HCT116 (cell line): ENCODE measurements at regions not wholly inside any gene's neighbourhood (a gene's known extent, or its start where the extent isn't known, plus 50 kb on each side); places are given as distances from the start of the nearest gene placed in this dataset.

Source experiments
- ATAC-seq: fragments of 200-7000 bp; cut with Tn5 transposase; 2 replicates; pipeline ENCODE4 v1.9.1; 2020; ENCODE audit warnings: mild to moderate bottlenecking, moderate library complexity
- BruUV-seq: library from RNA; stranded (reverse); fragments of 400-500 nt; replicated peaks from 2 replicates; lab custom pipeline; 2021; lab: Mats Ljungman, UMichigan
- CTCF ChIA-PET: fragments of 300-600 bp; sonication (Branson Sonifier 250); formaldehyde crosslinking; loops from one replicate; lab custom pipeline; 2021; ENCODE audit warnings: antibody characterized with exemption; lab: Charles Lee
- POLR2A ChIA-PET: fragments of 300-600, 350-600 bp; sonication (Branson Sonifier 250); formaldehyde crosslinking; loops from one replicate; lab custom pipeline; 2021; ENCODE audit warnings: antibody characterized with exemption; lab: Charles Lee
- RAD21 ChIA-PET, 2 experiments: fragments of 300-600 bp; sonication (Branson Sonifier 250); formaldehyde crosslinking; loops; one replicate each; lab custom pipeline; 2023; ENCODE audit warnings: low total read pairs in 2 of 2; ENCODE audit not compliant: uncharacterized antibody in 2 of 2, unreplicated experiment in 2 of 2, low non-redundant PET in 1 of 2; lab: Charles Lee
- DNase-seq: peaks from one replicate; pipeline ENCODE4 v3.0.0-alpha.2; 2010; ENCODE audit warnings: low read depth, low spot score
- H2AFZ ChIP-seq: fragments of 200-600 bp; shearing (Covaris generic), sonication (generic); 2 replicates; pipeline ENCODE4 v1.6.1; 2017; ENCODE audit warnings: low read depth, mixed run types, mixed read lengths, antibody characterized with exemption, low read length; ENCODE audit not compliant: poor library complexity, severe bottlenecking
- H3K27ac ChIP-seq: 2 replicates; pipeline ENCODE4 v1.5.1; 2012; ENCODE audit warnings: low read depth, low read length
- H3K27me3 ChIP-seq: fragments of 200-600 bp; sonication (generic); 2 replicates; pipeline ENCODE4 v1.6.1; 2016; ENCODE audit warnings: mixed run types, low read length, mixed read lengths; ENCODE audit not compliant: insufficient read depth
- H3K36me3 ChIP-seq, 2 experiments: fragments of 200-500 bp in 1 of 2; fragments of 200-600 bp in 1 of 2; sonication (Bioruptor generic) in 1 of 2; sonication (generic) in 1 of 2; 2 replicates each; pipeline versions ENCODE4 v1.5.1 to v1.6.1; 2014 to 2016; ENCODE audit warnings: low read length in 2 of 2, inconsistent platforms in 1 of 2, mixed read lengths in 1 of 2, mixed run types in 1 of 2; ENCODE audit not compliant: insufficient read depth in 2 of 2, control insufficient read depth in 1 of 2
- H3K4me1 ChIP-seq, 2 experiments: fragments of 200-600 bp in 1 of 2; sonication (generic) in 1 of 2; 2 replicates each; pipeline versions ENCODE4 v1.5.1 to v1.6.1; 2012 to 2017; ENCODE audit warnings: low read length in 2 of 2, inconsistent platforms in 1 of 2, mild to moderate bottlenecking in 1 of 2, mixed read lengths in 1 of 2, mixed run types in 1 of 2, moderate library complexity in 1 of 2; ENCODE audit not compliant: insufficient read depth in 2 of 2, control insufficient read depth in 1 of 2
- H3K4me2 ChIP-seq: fragments of 200-600 bp; sonication (generic); 2 replicates; pipeline ENCODE4 v1.6.1; 2017; ENCODE audit warnings: mixed run types, low read length, mixed read lengths
- H3K4me3 ChIP-seq, 2 experiments: fragments of 200-600 bp in 1 of 2; sonication (generic) in 1 of 2; replicated peaks in 1 of 2; 2 replicates each; pipeline ENCODE4 v1.5.1; 2011 to 2016; ENCODE audit warnings: low read length in 2 of 2, control low read depth in 1 of 2, low read depth in 1 of 2, mild to moderate bottlenecking in 1 of 2, mixed read lengths in 1 of 2, mixed run types in 1 of 2
- H3K79me2 ChIP-seq: fragments of 200-600 bp; sonication (generic); 2 replicates; pipeline ENCODE4 v1.6.1; 2017; ENCODE audit warnings: mild to moderate bottlenecking, mixed run types, low read length, moderate library complexity, mixed read lengths; ENCODE audit not compliant: insufficient read depth
- H3K9ac ChIP-seq: fragments of 200-600 bp; sonication (generic); 2 replicates; pipeline ENCODE4 v1.6.1; 2016; ENCODE audit warnings: low read length, mixed read lengths
- H3K9me2 ChIP-seq: fragments of 200-600 bp; sonication (generic), shearing (Covaris generic); 2 replicates; pipeline ENCODE4 v1.6.1; 2017; ENCODE audit warnings: mixed run types, mild to moderate bottlenecking, moderate library complexity; ENCODE audit not compliant: insufficient read depth
- H3K9me3 ChIP-seq, 2 experiments: fragments of 200-500 bp in 1 of 2; fragments of 200-600 bp in 1 of 2; sonication (Bioruptor generic) in 1 of 2; sonication (generic) in 1 of 2; 2 replicates each; pipeline ENCODE4 v1.6.1; 2014 to 2017; ENCODE audit warnings: low read length in 2 of 2, mixed read lengths in 2 of 2, inconsistent platforms in 1 of 2, low read depth in 1 of 2, mild to moderate bottlenecking in 1 of 2, mixed run types in 1 of 2, moderate library complexity in 1 of 2; ENCODE audit not compliant: control insufficient read depth in 1 of 2, insufficient read depth in 1 of 2
- H4K20me1 ChIP-seq: fragments of 200-600 bp; sonication (generic), shearing (Covaris generic); 2 replicates; pipeline ENCODE4 v1.6.1; 2017; ENCODE audit warnings: mixed run types, mild to moderate bottlenecking, moderate library complexity; ENCODE audit not compliant: insufficient read depth
- CEBPB ChIP-seq: IDR thresholded peaks from 2 replicates; pipeline ENCODE4 v1.6.1; 2012; ENCODE audit warnings: low read depth
- EZH2phosphoT487 ChIP-seq: fragments of 200-600 bp; IDR thresholded peaks from 2 replicates; pipeline ENCODE4 v1.6.1; 2018; ENCODE audit warnings: antibody characterized with exemption, borderline replicate concordance
- FOSL1 ChIP-seq: IDR thresholded peaks from 2 replicates; pipeline ENCODE4 v1.6.1; 2012; ENCODE audit warnings: low read depth
- JUND ChIP-seq: IDR thresholded peaks from 2 replicates; pipeline ENCODE4 v1.6.1; 2012
- POLR2A ChIP-seq: IDR thresholded peaks from 2 replicates; pipeline ENCODE4 v1.7.0; 2011; ENCODE audit warnings: borderline replicate concordance; ENCODE audit not compliant: insufficient read depth, insufficient read length; ENCODE audit errors: extremely low read depth
- SP1 ChIP-seq: IDR thresholded peaks from 2 replicates; pipeline ENCODE4 v1.6.1; 2012; ENCODE audit warnings: low read depth
- SRF ChIP-seq: IDR thresholded peaks from 2 replicates; pipeline ENCODE4 v1.6.1; 2012; ENCODE audit warnings: low read depth
- TCF7L2 ChIP-seq: IDR thresholded peaks from 2 replicates; pipeline ENCODE4 v1.7.0; 2011; ENCODE audit warnings: borderline replicate concordance, inconsistent platforms; ENCODE audit not compliant: insufficient read depth, insufficient read length; ENCODE audit errors: extremely low read depth
- YY1 ChIP-seq: IDR thresholded peaks from 2 replicates; pipeline ENCODE4 v1.6.1; 2011; ENCODE audit warnings: low read length, low read depth, moderate library complexity, mild to moderate bottlenecking; ENCODE audit not compliant: insufficient replicate concordance; ENCODE audit errors: extremely low read depth
- ZFX ChIP-seq: fragments of 450-650 bp; IDR thresholded peaks from 2 replicates; pipeline ENCODE4 v1.6.1; 2017
- ZNF274 ChIP-seq: fragments of 200-500 bp; sonication (Bioruptor generic); IDR thresholded peaks from 2 replicates; pipeline ENCODE4 v1.6.1; 2014; ENCODE audit warnings: mild to moderate bottlenecking, low read depth, low read length, inconsistent platforms
- intact Hi-C: fragments of 100-400 bp; cut with micrococcal nuclease; formaldehyde crosslinking; loops from 2 replicates; pipeline ENCODE4 v1.10.0; 2022
- TF ChIP-seq, protein P1 (sequence below): IDR thresholded peaks from 2 replicates; pipeline ENCODE4 v1.6.1; 2011; ENCODE audit warnings: mild to moderate bottlenecking, low read length, moderate library complexity; ENCODE audit not compliant: insufficient replicate concordance; ENCODE audit errors: extremely low read depth
- TF ChIP-seq, protein P2 (sequence below), 3 experiments: fragments of 200-600 bp in 1 of 3; sonication (generic) in 1 of 3; IDR thresholded peaks in 2 of 3; conservative IDR thresholded peaks in 1 of 3; 2 replicates each; pipeline ENCODE4 v1.5.1; 2012 to 2017; ENCODE audit warnings: low read depth in 2 of 3, low read length in 2 of 3, antibody characterized with exemption in 1 of 3, borderline replicate concordance in 1 of 3, control low read depth in 1 of 3, mild to moderate bottlenecking in 1 of 3, mixed read lengths in 1 of 3, mixed run types in 1 of 3, moderate library complexity in 1 of 3; ENCODE audit not compliant: insufficient read depth in 1 of 3

DNA sequence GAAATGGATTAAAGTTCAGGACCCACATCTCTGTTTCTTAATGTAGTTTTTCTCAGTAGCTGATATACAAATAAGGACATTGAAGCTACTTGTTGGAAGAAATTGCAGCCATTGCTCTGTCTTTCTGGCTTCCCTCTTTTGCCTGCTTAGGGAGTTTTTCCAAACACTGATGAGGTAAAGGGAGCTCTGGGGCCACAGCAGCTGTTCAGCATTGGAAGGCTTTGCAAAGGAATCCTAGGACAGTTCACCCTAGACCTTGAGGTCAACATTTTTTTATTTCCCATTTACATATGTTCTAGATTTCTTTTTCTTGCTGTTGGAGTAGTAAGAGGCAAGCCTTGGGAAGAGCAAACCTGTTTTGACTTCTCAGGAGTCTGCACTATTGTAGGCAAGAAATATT, 126.9 kb upstream of the PLPPR5 start:
- POLR2A ChIA-PET = no interaction called here
- H3K4me1 ChIP-seq = no peaks in the 10 kb centered on the region

DNA sequence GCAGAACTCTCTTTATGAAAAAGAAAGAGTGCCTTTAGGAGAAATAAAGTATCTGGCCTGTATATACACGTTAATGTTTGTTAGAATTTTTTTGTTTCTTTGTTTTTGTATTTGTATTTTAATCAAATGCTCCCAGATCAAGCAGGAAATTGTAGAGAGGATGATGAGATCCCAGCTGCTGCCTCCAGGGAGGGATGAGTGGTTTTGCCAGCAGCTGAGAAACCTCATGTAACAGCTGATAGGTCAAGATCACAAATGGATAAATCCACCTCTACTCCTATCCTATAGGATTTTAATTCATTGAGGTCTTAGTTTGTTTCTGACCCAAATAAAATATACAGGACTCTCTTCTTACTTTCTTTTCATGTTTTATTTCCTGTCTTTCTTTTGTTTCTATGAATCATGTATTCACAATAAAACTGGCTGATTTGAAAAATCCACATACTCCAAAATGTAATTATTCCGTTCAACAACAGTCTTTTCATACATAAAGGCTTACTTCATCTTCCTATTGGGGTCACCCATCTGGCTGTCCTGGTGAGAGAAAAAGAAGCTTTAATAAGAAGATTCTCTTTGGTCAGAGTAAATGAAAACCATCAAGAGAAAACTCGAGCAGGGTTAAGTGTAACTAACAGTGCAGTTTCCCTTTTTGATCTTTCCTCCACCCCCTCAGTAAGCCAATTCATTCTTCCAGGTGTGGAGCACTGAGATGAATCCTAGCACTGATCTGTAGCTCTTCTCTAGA, 129.3 kb upstream of the PLPPR5 start:
- no peak for ATAC-seq
- TF ChIP-seq, protein P1, sequence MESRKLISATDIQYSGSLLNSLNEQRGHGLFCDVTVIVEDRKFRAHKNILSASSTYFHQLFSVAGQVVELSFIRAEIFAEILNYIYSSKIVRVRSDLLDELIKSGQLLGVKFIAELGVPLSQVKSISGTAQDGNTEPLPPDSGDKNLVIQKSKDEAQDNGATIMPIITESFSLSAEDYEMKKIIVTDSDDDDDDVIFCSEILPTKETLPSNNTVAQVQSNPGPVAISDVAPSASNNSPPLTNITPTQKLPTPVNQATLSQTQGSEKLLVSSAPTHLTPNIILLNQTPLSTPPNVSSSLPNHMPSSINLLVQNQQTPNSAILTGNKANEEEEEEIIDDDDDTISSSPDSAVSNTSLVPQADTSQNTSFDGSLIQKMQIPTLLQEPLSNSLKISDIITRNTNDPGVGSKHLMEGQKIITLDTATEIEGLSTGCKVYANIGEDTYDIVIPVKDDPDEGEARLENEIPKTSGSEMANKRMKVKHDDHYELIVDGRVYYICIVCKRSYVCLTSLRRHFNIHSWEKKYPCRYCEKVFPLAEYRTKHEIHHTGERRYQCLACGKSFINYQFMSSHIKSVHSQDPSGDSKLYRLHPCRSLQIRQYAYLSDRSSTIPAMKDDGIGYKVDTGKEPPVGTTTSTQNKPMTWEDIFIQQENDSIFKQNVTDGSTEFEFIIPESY = no peak
- TF ChIP-seq JUND (no peak), ZFX (no peak), YY1 (no peak), ZNF274 (no peak), FOSL1 (no peak), EZH2phosphoT487 (no peak), POLR2A (no peak), SRF (no peak), CEBPB (no peak), SP1 (no peak)
- TF ChIP-seq, protein P2, sequence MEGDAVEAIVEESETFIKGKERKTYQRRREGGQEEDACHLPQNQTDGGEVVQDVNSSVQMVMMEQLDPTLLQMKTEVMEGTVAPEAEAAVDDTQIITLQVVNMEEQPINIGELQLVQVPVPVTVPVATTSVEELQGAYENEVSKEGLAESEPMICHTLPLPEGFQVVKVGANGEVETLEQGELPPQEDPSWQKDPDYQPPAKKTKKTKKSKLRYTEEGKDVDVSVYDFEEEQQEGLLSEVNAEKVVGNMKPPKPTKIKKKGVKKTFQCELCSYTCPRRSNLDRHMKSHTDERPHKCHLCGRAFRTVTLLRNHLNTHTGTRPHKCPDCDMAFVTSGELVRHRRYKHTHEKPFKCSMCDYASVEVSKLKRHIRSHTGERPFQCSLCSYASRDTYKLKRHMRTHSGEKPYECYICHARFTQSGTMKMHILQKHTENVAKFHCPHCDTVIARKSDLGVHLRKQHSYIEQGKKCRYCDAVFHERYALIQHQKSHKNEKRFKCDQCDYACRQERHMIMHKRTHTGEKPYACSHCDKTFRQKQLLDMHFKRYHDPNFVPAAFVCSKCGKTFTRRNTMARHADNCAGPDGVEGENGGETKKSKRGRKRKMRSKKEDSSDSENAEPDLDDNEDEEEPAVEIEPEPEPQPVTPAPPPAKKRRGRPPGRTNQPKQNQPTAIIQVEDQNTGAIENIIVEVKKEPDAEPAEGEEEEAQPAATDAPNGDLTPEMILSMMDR (IDR thresholded peaks at IDR 0.05 in 2 of 3, conservative IDR thresholded peaks at IDR 0.05 in 1 of 3; ENCODE audit: borderline replicate concordance in 1 of 3, insufficient read depth in 1 of 3, low read depth in 2 of 3, low read length in 2 of 3) = no peak

More for the DNA sequence above, 126.9 kb upstream of the PLPPR5 start:
- Histone ChIP-seq H3K27ac (no peak overlapping the region), H3K9me3 (no peaks in the 10 kb centered on the region), H3K4me2 (no peak overlapping the region), H3K36me3 (no peaks in the 10 kb centered on the region), H3K27me3 (no peaks in the 10 kb centered on the region), H3K9me2 (no peaks in the 10 kb centered on the region), H3K79me2 (no peaks in the 10 kb centered on the region), H2AFZ (no peak overlapping the region), H3K9ac (no peak overlapping the region), H3K4me3 (no peak overlapping the region), H4K20me1 (no peaks in the 10 kb centered on the region)
- ChIA-PET CTCF (no interaction called here), RAD21 (no interaction called here)
- no TSS peak for BruUV-seq
- ATAC-seq = no peak
- intact Hi-C loops = no loop called here
- no peak for TF ChIP-seq ZNF274
- no peak for TF ChIP-seq TCF7L2
- DNase-seq = no peak

More for the DNA sequence above, 129.3 kb upstream of the PLPPR5 start:
- DNase-seq = no peak
- Histone ChIP-seq H3K79me2 (no peaks in the 10 kb centered on the region), H4K20me1 (no peaks in the 10 kb centered on the region), H3K4me2 (no peak overlapping the region), H3K4me3 (no peak overlapping the region), H3K36me3 (no peaks in the 10 kb centered on the region), H3K4me1 (no peaks in the 10 kb centered on the region), H3K9ac (no peak overlapping the region), H3K9me3 (no peaks in the 10 kb centered on the region; a peak in 1 of 4 replicates), H3K27ac (no peak overlapping the region), H2AFZ (no peak overlapping the region), H3K27me3 (no peaks in the 10 kb centered on the region), H3K9me2 (no peaks in the 10 kb centered on the region)
- no TSS peak for BruUV-seq
- RAD21 ChIA-PET = no interaction called here
- intact Hi-C loops = no loop called here
- POLR2A ChIA-PET = no interaction called here
- CTCF ChIA-PET = no interaction called here
